ENCODE measurements at regions not wholly inside any gene's neighbourhood (a gene's known extent, or its start where the extent isn't known, plus 50 kb on each side); places are given as distances from the start of the nearest gene placed in this dataset.
"Not testable (repeated sequence)": the region's sequence is repeated elsewhere in the genome, so short reads cannot be mapped to it uniquely, and the experiment has no call there.

- H3K9ac ChIP-seq (ENCODE audit: low read depth, low read length, poor library complexity): no peak overlapping the region
- WGBS, 2 donors (ENCODE audit: extremely low coverage in 2 of 2, insufficient read length in 2 of 2, insufficient replicate concordance in 1 of 2): no CpG with 5 or more reads among the region's 15 CpGs
- no peaks in the 10 kb centered on the region for H3K36me3 ChIP-seq (replicated peaks in 1 of 2; ENCODE audit: control insufficient read depth in 2 of 2, insufficient read depth in 2 of 2, low read length in 2 of 2)
- no peak overlapping the region for H3K4me3 ChIP-seq (ENCODE audit: low read length in 2 of 2)
- no peaks in the 10 kb centered on the region for H3K27me3 ChIP-seq (ENCODE audit: control insufficient read depth in 3 of 3, insufficient read depth in 3 of 3, low read depth in 1 of 3, low read length in 3 of 3)
- no peak overlapping the region for H3K18ac ChIP-seq (ENCODE audit: low read length)
- no peak for DNase-seq (ENCODE audit: low spot score)
- peaks cover 0 to 7% of the 10 kb centered on the region in 2 donors for H3K9me3 ChIP-seq (replicated peaks in 1 of 2; ENCODE audit: control insufficient read depth in 2 of 2, insufficient read depth in 1 of 2, low read depth in 1 of 2, low read length in 2 of 2)
- H3K4me1 ChIP-seq (ENCODE audit: control insufficient read depth in 2 of 2, insufficient read depth in 1 of 2, low read depth in 1 of 2, low read length in 2 of 2): no peaks in the 10 kb centered on the region
- no peak overlapping the region for H3K4me2 ChIP-seq (ENCODE audit: insufficient read depth, low read length, poor library complexity, severe bottlenecking)
- no peak overlapping the region for H2BK12ac ChIP-seq (ENCODE audit: low read length)
- H2AK5ac ChIP-seq (ENCODE audit: low read depth, low read length): no peak overlapping the region
- H3K4ac ChIP-seq (ENCODE audit: low read length): no peak overlapping the region
- H3K27ac ChIP-seq (replicated peaks; ENCODE audit: low read length): no peak overlapping the region
- no peak overlapping the region for H2BK120ac ChIP-seq (ENCODE audit: low read depth, low read length)
- no peaks in the 10 kb centered on the region for H3K79me1 ChIP-seq (ENCODE audit: low read depth, low read length)
- H3K23ac ChIP-seq (ENCODE audit: low read depth, low read length, poor library complexity): no peak overlapping the region
- no peak overlapping the region for H3K14ac ChIP-seq (ENCODE audit: low read length)
- H2BK15ac ChIP-seq (ENCODE audit: low read length): no peak overlapping the region
- no peak overlapping the region for H2BK5ac ChIP-seq (ENCODE audit: low read length)
- H2AFZ ChIP-seq (ENCODE audit: low read length): no peak overlapping the region
- no peak overlapping the region for H4K8ac ChIP-seq (ENCODE audit: low read depth, low read length)
- H4K91ac ChIP-seq (ENCODE audit: low read depth, low read length, poor library complexity): no peak overlapping the region
Observed at GRCh38 chr2:89797320-89798038, 1106.0 kb downstream of the RPIA start.

GRCh38 chr2:89801207-89801606 lies 1109.7 kb downstream of the RPIA start:
- not testable (repeated sequence) for H3K27ac ChIP-seq (replicated peaks; ENCODE audit: low read length); H2BK12ac ChIP-seq (ENCODE audit: low read length); H3K9ac ChIP-seq (ENCODE audit: low read depth, low read length, poor library complexity); DNase-seq (ENCODE audit: low spot score); H2AK5ac ChIP-seq (ENCODE audit: low read depth, low read length); H3K4me2 ChIP-seq (ENCODE audit: insufficient read depth, low read length, poor library complexity, severe bottlenecking); H3K27me3 ChIP-seq (ENCODE audit: control insufficient read depth in 3 of 3, insufficient read depth in 3 of 3, low read depth in 1 of 3, low read length in 3 of 3); H4K8ac ChIP-seq (ENCODE audit: low read depth, low read length); H2BK15ac ChIP-seq (ENCODE audit: low read length); H3K23ac ChIP-seq (ENCODE audit: low read depth, low read length, poor library complexity); H2AFZ ChIP-seq (ENCODE audit: low read length); H2BK120ac ChIP-seq (ENCODE audit: low read depth, low read length); H3K36me3 ChIP-seq (replicated peaks in 1 of 2; ENCODE audit: control insufficient read depth in 2 of 2, insufficient read depth in 2 of 2, low read length in 2 of 2); H4K91ac ChIP-seq (ENCODE audit: low read depth, low read length, poor library complexity); H3K4ac ChIP-seq (ENCODE audit: low read length); H3K18ac ChIP-seq (ENCODE audit: low read length); H3K4me1 ChIP-seq (ENCODE audit: control insufficient read depth in 2 of 2, insufficient read depth in 1 of 2, low read depth in 1 of 2, low read length in 2 of 2); H3K79me1 ChIP-seq (ENCODE audit: low read depth, low read length); H3K4me3 ChIP-seq (ENCODE audit: low read length in 2 of 2); H3K14ac ChIP-seq (ENCODE audit: low read length); H2BK5ac ChIP-seq (ENCODE audit: low read length); H3K9me3 ChIP-seq (replicated peaks in 1 of 2; ENCODE audit: control insufficient read depth in 2 of 2, insufficient read depth in 1 of 2, low read depth in 1 of 2, low read length in 2 of 2)
- WGBS, 2 donors (ENCODE audit: extremely low coverage in 2 of 2, insufficient read length in 2 of 2, insufficient replicate concordance in 1 of 2): no CpG with 5 or more reads among the region's 18 CpGs

- not testable (repeated sequence) for H2AFZ ChIP-seq (ENCODE audit: low read length); H3K18ac ChIP-seq (ENCODE audit: low read length); H3K4me3 ChIP-seq (ENCODE audit: low read length in 2 of 2); H3K27me3 ChIP-seq (ENCODE audit: control insufficient read depth in 3 of 3, insufficient read depth in 3 of 3, low read depth in 1 of 3, low read length in 3 of 3); H2BK15ac ChIP-seq (ENCODE audit: low read length); H2BK5ac ChIP-seq (ENCODE audit: low read length); H3K9ac ChIP-seq (ENCODE audit: low read depth, low read length, poor library complexity); H2BK120ac ChIP-seq (ENCODE audit: low read depth, low read length); H3K9me3 ChIP-seq (replicated peaks in 1 of 2; ENCODE audit: control insufficient read depth in 2 of 2, insufficient read depth in 1 of 2, low read depth in 1 of 2, low read length in 2 of 2); H2AK5ac ChIP-seq (ENCODE audit: low read depth, low read length); H2BK12ac ChIP-seq (ENCODE audit: low read length); H3K4me2 ChIP-seq (ENCODE audit: insufficient read depth, low read length, poor library complexity, severe bottlenecking); DNase-seq (ENCODE audit: low spot score); H4K8ac ChIP-seq (ENCODE audit: low read depth, low read length); H3K36me3 ChIP-seq (replicated peaks in 1 of 2; ENCODE audit: control insufficient read depth in 2 of 2, insufficient read depth in 2 of 2, low read length in 2 of 2); H3K14ac ChIP-seq (ENCODE audit: low read length); H3K4ac ChIP-seq (ENCODE audit: low read length); H4K91ac ChIP-seq (ENCODE audit: low read depth, low read length, poor library complexity); H3K27ac ChIP-seq (replicated peaks; ENCODE audit: low read length); H3K79me1 ChIP-seq (ENCODE audit: low read depth, low read length); H3K23ac ChIP-seq (ENCODE audit: low read depth, low read length, poor library complexity); H3K4me1 ChIP-seq (ENCODE audit: control insufficient read depth in 2 of 2, insufficient read depth in 1 of 2, low read depth in 1 of 2, low read length in 2 of 2)
- WGBS, 2 donors (ENCODE audit: extremely low coverage in 2 of 2, insufficient read length in 2 of 2, insufficient replicate concordance in 1 of 2): no CpG with 5 or more reads among the region's 14 CpGs
Observed at GRCh38 chr2:89806363-89806762, 1114.9 kb downstream of the RPIA start.

- no peak overlapping the region for H3K23ac ChIP-seq (ENCODE audit: low read depth, low read length, poor library complexity)
- no peak overlapping the region for H4K91ac ChIP-seq (ENCODE audit: low read depth, low read length, poor library complexity)
- no peak overlapping the region for H3K4me2 ChIP-seq (ENCODE audit: insufficient read depth, low read length, poor library complexity, severe bottlenecking)
- H3K4me3 ChIP-seq (ENCODE audit: low read length in 2 of 2): no peak overlapping the region
- H2BK12ac ChIP-seq (ENCODE audit: low read length): no peak overlapping the region
- H3K9ac ChIP-seq (ENCODE audit: low read depth, low read length, poor library complexity): no peak overlapping the region
- no peak overlapping the region for H2BK5ac ChIP-seq (ENCODE audit: low read length)
- no peak overlapping the region for H2AFZ ChIP-seq (ENCODE audit: low read length)
- no peaks in the 10 kb centered on the region for H3K36me3 ChIP-seq (replicated peaks in 1 of 2; ENCODE audit: control insufficient read depth in 2 of 2, insufficient read depth in 2 of 2, low read length in 2 of 2)
- H3K4me1 ChIP-seq (ENCODE audit: control insufficient read depth in 2 of 2, insufficient read depth in 1 of 2, low read depth in 1 of 2, low read length in 2 of 2): no peaks in the 10 kb centered on the region
- no peak overlapping the region for H3K27ac ChIP-seq (replicated peaks; ENCODE audit: low read length)
- no peak overlapping the region for H3K18ac ChIP-seq (ENCODE audit: low read length)
- no peak overlapping the region for H3K4ac ChIP-seq (ENCODE audit: low read length)
- no peak overlapping the region for H2BK120ac ChIP-seq (ENCODE audit: low read depth, low read length)
- H2AK5ac ChIP-seq (ENCODE audit: low read depth, low read length): no peak overlapping the region
- no peak overlapping the region for H4K8ac ChIP-seq (ENCODE audit: low read depth, low read length)
- H3K14ac ChIP-seq (ENCODE audit: low read length): no peak overlapping the region
- no peaks in the 10 kb centered on the region for H3K27me3 ChIP-seq (ENCODE audit: control insufficient read depth in 3 of 3, insufficient read depth in 3 of 3, low read depth in 1 of 3, low read length in 3 of 3)
- no peaks in the 10 kb centered on the region for H3K79me1 ChIP-seq (ENCODE audit: low read depth, low read length)
- no peak overlapping the region for H2BK15ac ChIP-seq (ENCODE audit: low read length)
- DNase-seq (ENCODE audit: low spot score): no peak
- WGBS, 2 donors (ENCODE audit: extremely low coverage in 2 of 2, insufficient read length in 2 of 2, insufficient replicate concordance in 1 of 2): 89 to 96% methylated on average over 3 to 6 of the region's 11 CpGs
- peaks cover 0 to under 1% of the 10 kb centered on the region in 2 donors for H3K9me3 ChIP-seq (replicated peaks in 1 of 2; ENCODE audit: control insufficient read depth in 2 of 2, insufficient read depth in 1 of 2, low read depth in 1 of 2, low read length in 2 of 2)
Observed at GRCh38 chr2:89811295-89811694, 1119.8 kb downstream of the RPIA start.
